K562 (cell line): ENCODE measurements at regions not wholly inside any gene's neighbourhood (a gene's known extent, or its start where the extent isn't known, plus 50 kb on each side); places are given as distances from the start of the nearest gene placed in this dataset.

Source experiments
- ATAC-seq: fragments of 200-7000 bp; cut with Tn5 transposase; 3 replicates; pipeline ENCODE4 v1.9.1; 2020; ENCODE audit warnings: moderate library complexity
- BruUV-seq: library from RNA; stranded (reverse); fragments of 400-500 nt; replicated peaks from 2 replicates; lab custom pipeline; 2021; lab: Mats Ljungman, UMichigan
- CTCF ChIA-PET: fragments of 300-600 bp; formaldehyde crosslinking; extraction: SDS; loops from one replicate; lab custom pipeline; 2021; ENCODE audit warnings: low intra/inter-chr PET ratio; lab: Yijun Ruan, JAX
- POLR2A ChIA-PET: fragments of 300-600, 350-650 bp; sonication (Branson Sonifier 250); formaldehyde crosslinking; extraction: SDS; loops from one replicate; lab custom pipeline; 2021; ENCODE audit warnings: antibody characterized with exemption, inconsistent platforms; lab: Yijun Ruan, JAX
- DNase-seq, 4 experiments: peaks; one replicate each; pipeline versions ENCODE4 v3.0.0 to v3.0.0-alpha.2; 2011 to 2018; ENCODE audit warnings: low spot score in 3 of 4, mixed read lengths in 3 of 4; ENCODE audit errors: extremely low read depth in 1 of 4
- FAIRE-seq: peaks from 2 replicates; lab custom pipeline; 2011; peaks lifted over from hg19 to GRCh38; lab: Jason Lieb, UNC
- H2AFZ ChIP-seq: 2 replicates; pipeline ENCODE4 v1.6.0; 2011; ENCODE audit warnings: low read depth, low read length, control low read depth, inconsistent platforms
- H3K27ac ChIP-seq: fragments of 200-600 bp; 3 replicates; pipeline ENCODE4 v1.8.0; 2011; ENCODE audit warnings: low read depth, mild to moderate bottlenecking, control low read depth, inconsistent platforms, low read length, moderate library complexity, mixed read lengths; ENCODE audit errors: extremely low read depth
- H3K27me3 ChIP-seq, 2 experiments: fragments of 300-600 bp in 1 of 2; 2 replicates in 1 of 2; 3 replicates in 1 of 2; pipeline versions ENCODE4 v1.6.0 to v1.8.0; 2011; ENCODE audit warnings: inconsistent platforms in 2 of 2, low read length in 2 of 2, mild to moderate bottlenecking in 1 of 2, mixed read lengths in 1 of 2, moderate library complexity in 1 of 2; ENCODE audit not compliant: control insufficient read depth in 2 of 2, insufficient read depth in 2 of 2
- H3K36me3 ChIP-seq: fragments of 300-600 bp; 3 replicates; pipeline ENCODE4 v1.8.0; 2011; ENCODE audit warnings: mild to moderate bottlenecking, low read length, inconsistent platforms; ENCODE audit not compliant: control insufficient read depth, insufficient read depth
- H3K4me1 ChIP-seq, 2 experiments: fragments of 200-600 bp in 1 of 2; replicated peaks in 1 of 2; 2 replicates in 1 of 2; 3 replicates in 1 of 2; pipeline versions ENCODE4 v1.5.1 to v1.8.0; 2011; ENCODE audit warnings: inconsistent platforms in 2 of 2, low read length in 2 of 2, mild to moderate bottlenecking in 1 of 2, mixed read lengths in 1 of 2, moderate library complexity in 1 of 2; ENCODE audit not compliant: control insufficient read depth in 2 of 2, insufficient read depth in 2 of 2
- H3K4me2 ChIP-seq: 2 replicates; pipeline ENCODE4 v1.6.1; 2011; ENCODE audit warnings: low read length, control low read depth, inconsistent platforms, mixed read lengths; ENCODE audit not compliant: insufficient read depth
- H3K4me3 ChIP-seq: fragments of 200-600 bp; sonication (generic), shearing (Covaris generic); 2 replicates; pipeline ENCODE4 v1.5.1; 2016; ENCODE audit warnings: control low read depth, inconsistent platforms
- H3K79me2 ChIP-seq: fragments of 200-600 bp; 3 replicates; pipeline ENCODE4 v1.8.0; 2011; ENCODE audit warnings: low read length, inconsistent platforms; ENCODE audit not compliant: control insufficient read depth, insufficient read depth
- H3K9ac ChIP-seq, 2 experiments: 2 replicates each; pipeline versions ENCODE4 v1.6.0 to v1.6.1; 2011; ENCODE audit warnings: low read depth in 2 of 2, low read length in 2 of 2, control low read depth in 1 of 2, inconsistent platforms in 1 of 2, mild to moderate bottlenecking in 1 of 2, mixed read lengths in 1 of 2; ENCODE audit not compliant: insufficient read depth in 1 of 2
- H3K9me1 ChIP-seq: one replicate; pipeline ENCODE4 v1.6.0; 2011; ENCODE audit warnings: inconsistent platforms, mild to moderate bottlenecking, low read length, moderate library complexity; ENCODE audit not compliant: control insufficient read depth, insufficient read depth
- H3K9me3 ChIP-seq: replicated peaks from 2 replicates; pipeline ENCODE4 v1.5.1; 2011; ENCODE audit warnings: low read depth, low read length, inconsistent platforms; ENCODE audit not compliant: control insufficient read depth, insufficient read depth
- H4K20me1 ChIP-seq: replicated peaks from 2 replicates; pipeline ENCODE4 v1.6.1; 2011; ENCODE audit warnings: low read length, inconsistent platforms, mixed read lengths; ENCODE audit not compliant: control insufficient read depth, insufficient read depth
- BRD4 ChIP-seq: fragments of 200-600 bp; sonication (generic); IDR thresholded peaks from 2 replicates; pipeline ENCODE4 v1.6.1; 2017; ENCODE audit warnings: inconsistent platforms
- FIP1L1 ChIP-seq: fragments of 200-400 bp; formaldehyde crosslinking; IDR thresholded peaks from 2 replicates; pipeline ENCODE4 v1.6.1; 2018; ENCODE audit warnings: mild to moderate bottlenecking, low read depth, low read length; ENCODE audit not compliant: poor library complexity, severe bottlenecking
- KDM4B ChIP-seq, 2 experiments: fragments of 450-650 bp in 1 of 2; sonication (generic) in 1 of 2; IDR thresholded peaks; 2 replicates each; pipeline ENCODE4 v1.6.1; 2016 to 2017; ENCODE audit warnings: borderline replicate concordance in 2 of 2, antibody characterized with exemption in 1 of 2, low read depth in 1 of 2, mild to moderate bottlenecking in 1 of 2
- NFRKB ChIP-seq: fragments of 450-650 bp; IDR thresholded peaks from 2 replicates; pipeline ENCODE4 v1.6.1; 2016; ENCODE audit warnings: low read depth
- NR3C1 ChIP-seq: sonication (generic); formaldehyde crosslinking; IDR thresholded peaks from 2 replicates; pipeline ENCODE4 v1.8.1; 2022; ENCODE audit warnings: missing genetic modification reagents
- TOE1 ChIP-seq, 2 experiments: fragments of 450-650 bp in 1 of 2; sonication (generic) in 1 of 2; formaldehyde crosslinking in 1 of 2; IDR thresholded peaks; 2 replicates each; pipeline versions ENCODE4 v1.7.1 to v1.8.0; 2016 to 2022; ENCODE audit warnings: borderline replicate concordance in 2 of 2, mild to moderate bottlenecking in 2 of 2, antibody characterized with exemption in 1 of 2, inconsistent platforms in 1 of 2, low read depth in 1 of 2, missing genetic modification reagents in 1 of 2, moderate library complexity in 1 of 2
- ZKSCAN1 ChIP-seq: fragments of 150-350 bp; IDR thresholded peaks from 2 replicates; pipeline ENCODE4 v1.6.1; 2016; ENCODE audit warnings: low read depth, low read length
- ZNF121 ChIP-seq: sonication (generic); formaldehyde crosslinking; conservative IDR thresholded peaks from 2 replicates; pipeline ENCODE4 v1.8.0; 2022; ENCODE audit warnings: missing genetic modification reagents
- ZNF232 ChIP-seq: sonication (generic); formaldehyde crosslinking; IDR thresholded peaks from 2 replicates; pipeline ENCODE4 v1.8.0; 2022; ENCODE audit warnings: mild to moderate bottlenecking, missing genetic modification reagents
- ZNF318 ChIP-seq, 2 experiments: fragments of 450-650 bp; IDR thresholded peaks; 2 replicates each; pipeline ENCODE4 v1.6.1; 2016; ENCODE audit warnings: mild to moderate bottlenecking in 2 of 2, borderline replicate concordance in 1 of 2, low read depth in 1 of 2, moderate library complexity in 1 of 2
- ZSCAN32 ChIP-seq: fragments of 450-650 bp; formaldehyde crosslinking; IDR thresholded peaks from 2 replicates; pipeline ENCODE4 v1.4.0; 2020; ENCODE audit warnings: mild to moderate bottlenecking, moderate library complexity
- WGBS: fragments of 100-300 bp; shearing (Covaris generic); methylation state at CpG from one replicate; pipeline ENCODE4 v1.1.6; 2016; ENCODE audit warnings: low coverage, mixed read lengths; ENCODE audit not compliant: insufficient coverage; ENCODE audit errors: missing lambda C conversion rate; 5-methylcytosine and 5-hydroxymethylcytosine counted together
- in situ Hi-C: fragments of 300-500 bp; cut with MboI; formaldehyde crosslinking; loops from 4 replicates; pipeline ENCODE4 v1.15.0; 2018; ENCODE audit warnings: inconsistent platforms, mixed read lengths
- intact Hi-C: fragments of 100-400 bp; cut with micrococcal nuclease; formaldehyde crosslinking; loops from 2 replicates; pipeline ENCODE4 v1.14.2; 2022
- TF ChIP-seq, protein P1 (sequence below): fragments of 450-650 bp; IDR thresholded peaks from 2 replicates; pipeline ENCODE4 v1.6.1; 2018; ENCODE audit warnings: mild to moderate bottlenecking, low read depth; ENCODE audit not compliant: partially characterized antibody

- TF ChIP-seq TOE1 (IDR thresholded peaks at IDR 0.05; ENCODE audit: borderline replicate concordance) (no peak), TOE1 (CRISPR knock-in tag; IDR thresholded peaks at IDR 0.05; ENCODE audit: borderline replicate concordance, low read depth) (no peak), FIP1L1 (no peak), NR3C1 (CRISPR knock-in tag) (no peak)
Observed at GRCh38 chr7:156519070-156519469, 121.5 kb upstream of the RNF32 start (continued).

DNA sequence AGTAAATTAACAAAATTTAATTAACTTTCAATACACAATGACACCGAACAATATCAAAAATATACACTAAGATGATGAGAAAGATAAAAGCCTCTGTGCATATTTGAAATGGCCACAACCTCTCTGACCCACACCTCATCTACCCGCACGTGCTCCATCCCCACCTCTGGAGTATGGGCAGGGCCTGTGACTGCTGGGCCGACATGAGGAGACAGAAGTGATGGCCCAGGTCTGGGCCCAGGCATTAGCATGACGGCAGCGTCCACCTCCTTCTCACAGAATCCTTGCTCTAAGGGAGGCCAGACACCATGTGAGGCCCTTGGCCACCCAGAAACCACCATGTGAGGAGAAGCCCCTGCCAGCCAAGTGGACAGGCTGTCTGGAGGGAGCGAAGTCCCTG lies 122.1 kb upstream of the RNF32 start:
- ATAC-seq (peak; percentile 11; the same call in 1 of the 3 replicates), FAIRE-seq (no peak), DNase-seq (no peak)
- Histone ChIP-seq H3K9me3 (no peaks in the 10 kb centered on the region), H3K4me1 (peaks cover 0 to 3% of the 10 kb centered on the region in 2 experiments; a peak in 2 of 5 replicates), H2AFZ (no peak overlapping the region), H3K36me3 (no peaks in the 10 kb centered on the region), H3K9ac (no peak overlapping the region), H3K4me3 (no peak overlapping the region), H3K9me1 (no peaks in the 10 kb centered on the region), H4K20me1 (no peaks in the 10 kb centered on the region), H3K79me2 (no peaks in the 10 kb centered on the region), H3K27me3 (peaks cover 34 to 76% of the 10 kb centered on the region in 2 experiments; a peak in 4 of 5 replicates), H3K27ac (no peak overlapping the region), H3K4me2 (no peak overlapping the region)
- 4% methylated on average over 7 of the region's 7 CpGs for WGBS
- no TSS peak for BruUV-seq
- in situ Hi-C loops, result no loop called here
- intact Hi-C loops, result no loop called here
- ChIA-PET POLR2A (no interaction called here), CTCF (no interaction called here)
- no peak for TF ChIP-seq ZNF318 (IDR thresholded peaks at IDR 0.05; ENCODE audit: borderline replicate concordance in 1 of 2, low read depth in 1 of 2)
- no peak for TF ChIP-seq ZNF121 (CRISPR knock-in tag)
- no peak for TF ChIP-seq BRD4
- TF ChIP-seq, protein P1, sequence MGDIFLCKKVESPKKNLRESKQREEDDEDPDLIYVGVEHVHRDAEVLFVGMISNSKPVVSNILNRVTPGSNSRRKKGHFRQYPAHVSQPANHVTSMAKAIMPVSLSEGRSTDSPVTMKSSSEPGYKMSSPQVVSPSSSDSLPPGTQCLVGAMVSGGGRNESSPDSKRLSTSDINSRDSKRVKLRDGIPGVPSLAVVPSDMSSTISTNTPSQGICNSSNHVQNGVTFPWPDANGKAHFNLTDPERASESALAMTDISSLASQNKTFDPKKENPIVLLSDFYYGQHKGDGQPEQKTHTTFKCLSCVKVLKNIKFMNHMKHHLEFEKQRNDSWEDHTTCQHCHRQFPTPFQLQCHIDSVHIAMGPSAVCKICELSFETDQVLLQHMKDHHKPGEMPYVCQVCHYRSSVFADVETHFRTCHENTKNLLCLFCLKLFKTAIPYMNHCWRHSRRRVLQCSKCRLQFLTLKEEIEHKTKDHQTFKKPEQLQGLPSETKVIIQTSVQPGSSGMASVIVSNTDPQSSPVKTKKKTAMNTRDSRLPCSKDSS, result no peak
- no peak for TF ChIP-seq ZSCAN32 (CRISPR knock-in tag)
- TF ChIP-seq KDM4B (IDR thresholded peaks at IDR 0.05; ENCODE audit: borderline replicate concordance in 2 of 2, low read depth in 1 of 2), result no peak
- no peak for TF ChIP-seq NFRKB
- no peak for TF ChIP-seq ZNF232 (CRISPR knock-in tag)
- no peak for TF ChIP-seq ZKSCAN1
